Endometrium (tissue), 2 donors: ENCODE measurements at regions not wholly inside any gene's neighbourhood (a gene's known extent, or its start where the extent isn't known, plus 50 kb on each side); places are given as distances from the start of the nearest gene placed in this dataset.

Experiments used
- FAIRE-seq: peaks from 2 replicates; lab custom pipeline; 2012; peaks lifted over from hg19 to GRCh38; lab: Jason Lieb, UNC
- donor health status: control.
- donor health status: control.

DNA sequence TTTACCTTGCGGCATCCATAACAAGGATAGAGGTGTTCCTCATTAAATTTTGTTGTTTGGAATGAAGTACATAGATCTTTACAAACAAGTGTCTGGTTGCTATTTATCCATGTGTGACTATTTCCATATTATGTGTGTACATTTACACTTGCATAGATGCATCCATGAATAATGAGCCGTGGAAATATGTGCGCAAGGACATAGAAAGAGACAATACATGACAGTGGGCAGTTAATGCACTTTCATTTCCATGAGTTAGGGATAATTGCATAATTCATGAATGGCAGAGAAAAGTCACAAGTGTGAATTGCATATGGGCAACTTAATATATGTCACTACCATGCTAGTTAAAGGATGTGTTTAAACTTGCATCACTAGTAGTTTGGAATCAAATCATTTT lies 338.2 kb upstream of the PITX2 start:
- FAIRE-seq = no peak

DNA sequence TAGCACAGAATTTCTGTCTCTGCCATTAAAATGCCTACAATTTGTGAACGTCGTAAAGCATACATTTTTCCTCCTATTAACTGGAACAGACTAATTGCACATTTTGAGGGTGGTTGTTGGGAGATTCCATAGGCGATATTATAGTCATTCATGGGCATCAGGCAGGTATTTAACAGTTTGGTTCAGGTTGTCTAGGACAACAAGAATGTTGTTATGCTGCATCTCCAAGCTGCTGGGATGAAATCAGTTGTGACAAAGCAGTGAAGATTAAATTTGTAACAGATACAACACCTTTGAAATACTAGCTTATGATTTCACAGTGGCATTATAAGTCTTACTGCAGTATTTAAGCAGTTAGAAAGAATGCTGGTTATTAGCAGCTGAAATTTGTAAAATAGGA lies 339.7 kb upstream of the PITX2 start:
- no peak for FAIRE-seq

DNA sequence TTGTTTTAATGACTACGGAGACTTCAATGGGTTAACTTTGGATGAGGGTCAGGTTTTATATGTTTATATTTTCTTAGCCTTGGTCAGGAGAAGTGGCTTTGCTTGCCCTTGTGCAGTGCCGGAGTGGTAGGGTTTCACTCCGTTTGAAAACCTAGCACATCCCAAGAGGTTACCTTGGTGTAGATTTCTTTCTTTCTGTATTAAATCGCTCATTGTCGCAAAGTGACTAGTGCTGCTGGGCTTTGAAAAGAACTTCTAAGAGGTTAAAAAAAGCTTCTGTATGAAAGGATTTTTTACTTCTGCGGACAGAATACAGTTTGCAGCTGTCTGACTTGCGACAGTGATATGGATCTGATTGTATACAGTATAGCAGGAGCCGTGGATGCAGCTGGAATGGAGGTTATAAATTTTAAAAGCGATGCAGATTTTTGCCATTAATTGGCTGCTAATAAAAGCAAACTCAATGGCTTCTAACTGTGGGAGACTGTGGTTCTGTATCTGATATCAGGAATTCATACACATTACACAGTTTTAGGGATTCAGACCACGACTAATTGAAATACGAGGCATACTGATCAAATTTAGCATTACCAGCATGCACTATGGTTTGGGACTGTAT lies 340.9 kb upstream of the PITX2 start:
- no peak for FAIRE-seq

DNA sequence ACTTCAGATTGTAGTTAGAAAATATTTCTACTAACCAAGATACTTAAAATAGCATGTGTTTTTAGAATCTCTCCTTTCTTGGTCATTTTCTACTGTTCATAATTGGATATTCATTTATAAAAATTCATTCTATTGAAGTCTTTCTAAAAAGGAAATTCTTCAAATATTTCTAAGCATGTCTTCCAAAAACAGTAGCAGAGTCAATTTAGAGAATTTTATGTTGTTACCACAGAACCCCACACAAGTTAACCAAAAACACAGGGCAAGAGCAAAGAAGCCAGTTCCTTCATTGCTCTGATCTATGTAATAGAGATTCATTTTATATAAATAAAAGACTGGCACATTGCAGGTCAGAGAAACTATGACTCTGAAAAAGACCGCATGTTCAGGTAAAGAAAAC lies 345.1 kb upstream of the PITX2 start:
- FAIRE-seq = no peak

DNA sequence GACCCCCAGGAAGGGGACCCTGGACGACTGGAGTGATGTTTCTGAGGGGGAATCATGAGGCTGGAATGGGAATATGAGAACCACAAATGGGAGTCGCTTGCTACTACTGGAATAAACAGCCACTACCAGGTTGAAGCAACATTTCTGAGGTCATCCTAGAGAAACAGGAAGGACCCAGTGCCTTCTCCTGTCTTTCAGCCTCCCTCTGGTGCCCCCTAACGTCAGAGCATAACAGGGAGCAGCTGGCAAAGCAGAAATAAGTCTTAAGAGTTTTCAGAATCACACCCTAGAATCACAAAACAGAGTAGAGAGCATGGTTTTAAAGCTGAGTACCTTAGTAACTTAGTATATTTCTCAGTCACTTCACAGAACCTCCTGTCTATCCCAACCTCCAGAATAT lies 347.8 kb upstream of the PITX2 start:
- FAIRE-seq = no peak

DNA sequence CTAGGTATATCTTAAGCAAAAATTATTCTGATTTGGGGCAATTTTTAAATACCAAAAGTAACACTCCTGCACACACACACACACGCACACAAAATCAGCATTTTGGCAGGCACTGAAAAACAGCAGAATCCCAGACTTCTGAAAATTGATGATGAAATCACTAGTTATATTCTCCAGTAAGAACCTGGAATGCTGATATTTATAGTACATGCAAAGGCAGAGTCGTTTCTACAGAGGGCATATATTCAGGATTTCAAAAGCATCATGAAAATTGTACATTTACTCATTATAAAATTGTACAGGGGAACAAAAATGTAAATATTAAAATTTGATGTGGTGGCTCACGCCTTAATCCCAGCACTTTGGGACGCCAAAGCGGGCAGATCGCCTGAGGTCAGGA lies 352.5 kb upstream of the PITX2 start:
- no peak for FAIRE-seq

DNA sequence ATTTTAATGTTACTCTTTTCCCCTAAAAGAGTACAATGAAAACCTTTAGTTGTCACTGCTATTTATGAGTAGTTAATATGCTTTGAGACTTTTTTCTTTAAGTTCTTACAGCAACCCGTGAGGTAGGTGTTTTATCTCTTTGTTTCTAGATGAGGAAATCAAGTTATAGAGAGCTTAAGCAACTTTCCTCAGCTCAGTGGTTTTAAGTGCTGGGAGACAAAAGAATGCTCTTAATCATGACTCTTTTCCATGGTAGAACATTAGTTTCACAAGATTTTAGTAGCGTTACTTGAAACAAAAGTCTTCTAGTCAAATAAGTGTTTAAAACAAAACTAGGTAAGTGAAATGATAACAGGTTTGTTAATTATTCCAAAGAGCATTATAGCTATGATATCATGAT lies 354.7 kb upstream of the PITX2 start:
- FAIRE-seq = no peak

DNA sequence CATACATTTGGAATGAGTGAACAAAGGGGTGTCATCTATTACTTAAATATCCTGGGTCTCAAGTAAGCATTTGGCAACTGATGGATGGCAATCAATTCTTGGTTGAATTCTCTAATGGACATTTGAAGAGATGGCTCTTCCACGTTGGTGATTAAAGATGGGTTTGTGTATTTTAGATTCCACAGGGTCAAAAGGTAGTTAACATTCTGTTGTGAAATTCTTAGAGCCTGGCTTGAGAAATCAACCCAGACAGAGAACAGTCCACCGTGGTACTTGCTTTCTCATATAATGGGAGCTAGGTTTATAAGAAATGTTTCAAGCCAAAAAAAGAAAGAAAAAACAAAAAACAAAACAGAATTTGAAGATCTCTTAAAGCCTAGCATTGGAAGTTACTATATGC lies 355.9 kb upstream of the PITX2 start:
- FAIRE-seq = no peak

DNA sequence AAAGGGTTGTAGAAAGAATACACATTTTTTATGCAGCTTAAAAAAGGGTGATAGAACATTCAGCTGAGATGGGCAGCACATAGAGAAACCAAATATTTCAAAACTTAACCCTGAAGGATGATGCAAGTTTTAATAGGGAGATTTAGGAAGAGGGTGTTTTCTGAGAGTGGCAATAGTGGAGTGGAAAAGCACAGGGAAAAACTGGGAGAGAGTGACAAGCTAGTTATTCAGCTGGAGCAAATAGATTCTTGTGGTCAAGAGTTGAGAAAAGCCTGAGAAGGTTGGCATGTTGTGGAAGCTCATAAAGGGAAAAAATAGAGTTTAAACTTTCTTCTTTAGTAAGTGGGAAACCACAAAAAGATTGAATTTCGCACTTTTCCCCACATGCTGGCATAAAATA lies 359.6 kb upstream of the PITX2 start:
- no peak for FAIRE-seq

DNA sequence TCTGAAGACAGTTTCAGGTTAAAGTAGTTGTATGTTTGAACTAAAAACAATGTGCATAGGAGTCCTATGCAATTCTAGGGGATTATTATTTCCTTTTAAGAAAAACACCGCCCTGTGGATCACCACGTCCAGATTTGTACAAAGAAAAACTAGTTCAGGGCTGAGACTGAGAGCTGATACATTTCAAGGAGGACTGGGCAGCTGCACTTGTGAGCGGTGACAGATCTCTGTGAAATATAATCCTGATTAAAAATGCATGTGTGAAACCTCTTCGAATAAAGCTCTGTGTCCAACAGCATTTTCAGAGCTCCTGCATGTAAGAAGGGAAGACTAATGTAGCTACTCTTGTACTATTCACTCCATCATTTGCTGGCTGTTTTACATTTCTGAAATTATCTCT lies 365.8 kb upstream of the PITX2 start:
- no peak for FAIRE-seq

DNA sequence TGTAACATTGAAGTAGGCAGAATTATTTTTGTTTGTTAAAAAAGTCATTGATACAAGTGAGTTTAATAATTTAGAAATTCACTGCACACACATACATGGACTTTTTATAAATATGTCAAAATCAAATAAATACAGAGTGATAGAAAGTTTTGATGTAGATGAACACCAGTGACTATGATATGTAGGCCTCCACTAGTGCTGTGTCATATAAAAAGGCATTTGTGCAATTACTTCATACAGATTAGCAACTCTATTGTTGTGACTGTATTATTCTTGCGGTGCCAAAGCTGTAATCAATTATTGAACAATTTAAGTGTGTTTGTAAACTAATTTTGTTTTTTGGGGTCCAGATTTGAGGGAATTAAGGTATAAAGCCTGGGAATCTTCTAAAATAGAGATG lies 366.2 kb upstream of the PITX2 start:
- no peak for FAIRE-seq

DNA sequence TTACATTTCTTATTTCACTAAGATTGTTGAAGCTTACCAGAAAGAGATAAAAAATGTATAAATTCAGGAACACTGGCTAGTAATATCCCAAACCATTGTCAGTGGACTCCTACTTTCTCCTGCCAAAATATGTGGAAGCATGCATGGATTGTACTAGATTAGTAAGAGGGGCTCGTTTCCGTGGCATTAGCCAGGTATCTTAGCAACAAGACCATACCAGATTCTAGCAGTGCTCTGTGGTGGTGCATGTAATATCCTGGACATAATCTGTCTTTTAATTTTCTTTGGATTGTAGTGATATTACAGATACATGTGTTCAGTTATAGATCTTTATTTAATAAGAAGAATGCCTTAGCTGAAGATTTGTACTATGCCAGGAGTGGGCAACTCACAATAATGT lies 371.9 kb upstream of the PITX2 start:
- no peak for FAIRE-seq

DNA sequence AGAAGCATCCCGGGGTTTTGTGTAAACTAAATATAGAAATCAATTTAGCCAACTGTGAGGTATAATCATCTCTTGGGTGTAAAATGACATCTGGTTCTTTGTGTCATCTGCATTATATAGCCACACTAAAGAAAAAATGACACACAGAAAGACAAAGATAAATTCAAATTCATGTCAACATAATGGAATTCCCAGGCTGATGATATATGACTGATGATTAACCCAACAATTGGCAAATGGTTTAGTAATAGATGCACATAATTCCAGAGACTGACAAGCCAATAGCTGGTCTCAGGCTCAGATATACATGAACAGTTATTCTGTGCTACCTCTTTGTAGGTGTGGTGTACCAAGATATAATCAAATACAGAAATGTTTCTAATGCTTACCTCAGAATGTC lies 375.4 kb upstream of the PITX2 start:
- no peak for FAIRE-seq

DNA sequence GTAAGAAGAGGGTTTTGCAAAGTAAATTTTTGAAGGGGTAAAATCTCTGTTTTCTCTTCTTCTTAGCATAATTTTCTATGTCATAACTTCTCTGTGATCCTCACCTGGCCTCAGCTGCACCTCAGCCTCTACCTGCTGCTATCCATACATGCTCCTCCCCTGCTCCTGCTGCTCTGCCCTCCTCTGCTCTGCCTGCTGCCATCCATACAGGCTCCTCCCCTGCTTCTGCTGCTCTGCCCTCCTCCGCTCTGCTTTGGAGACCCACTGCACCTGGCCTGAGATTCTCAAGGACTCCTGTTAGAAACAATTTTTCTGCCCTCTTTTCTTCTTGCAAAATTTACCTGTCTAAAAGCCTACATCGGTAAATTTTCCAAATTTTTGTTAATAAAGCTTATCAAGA lies 388.6 kb upstream of the PITX2 start:
- no peak for FAIRE-seq

DNA sequence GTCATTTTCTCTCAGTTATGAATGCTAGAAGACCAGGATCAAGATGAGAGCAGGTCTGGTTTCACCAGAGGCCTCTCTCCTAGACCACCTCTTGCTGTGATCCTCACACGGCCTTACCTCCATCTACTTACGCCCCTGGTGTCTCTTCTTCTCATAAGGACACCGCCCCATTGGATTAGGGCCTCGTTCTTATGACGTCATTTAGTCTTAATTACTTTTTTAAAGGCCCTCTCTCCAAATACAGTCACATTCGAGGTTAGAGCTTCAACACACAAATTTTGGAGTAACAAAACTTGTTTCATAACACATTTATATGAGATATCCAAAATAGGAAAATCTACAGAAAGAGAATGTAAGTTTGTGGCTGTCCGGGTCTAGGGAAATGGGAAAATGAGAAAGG lies 391.0 kb upstream of the PITX2 start:
- no peak for FAIRE-seq

DNA sequence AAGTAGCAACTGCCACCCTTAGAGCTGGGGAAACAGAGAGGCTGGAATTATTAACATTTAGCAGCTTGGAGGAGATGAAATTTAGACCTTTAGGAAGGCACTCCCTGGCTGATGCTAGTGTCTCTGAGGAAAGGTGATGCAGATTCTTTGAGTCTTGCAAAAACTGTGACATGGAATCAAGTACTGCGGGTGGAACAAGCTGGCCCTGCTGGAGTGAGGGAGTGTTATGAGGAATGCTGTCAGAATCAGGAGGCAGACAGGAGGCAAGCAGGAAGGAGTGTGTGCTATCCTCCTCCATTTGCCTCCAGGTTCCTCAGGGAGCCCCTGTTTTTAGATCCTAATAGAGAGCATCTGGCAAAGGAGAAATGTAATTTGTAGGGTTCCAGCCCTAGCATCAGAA lies 391.7 kb upstream of the PITX2 start:
- no peak for FAIRE-seq

DNA sequence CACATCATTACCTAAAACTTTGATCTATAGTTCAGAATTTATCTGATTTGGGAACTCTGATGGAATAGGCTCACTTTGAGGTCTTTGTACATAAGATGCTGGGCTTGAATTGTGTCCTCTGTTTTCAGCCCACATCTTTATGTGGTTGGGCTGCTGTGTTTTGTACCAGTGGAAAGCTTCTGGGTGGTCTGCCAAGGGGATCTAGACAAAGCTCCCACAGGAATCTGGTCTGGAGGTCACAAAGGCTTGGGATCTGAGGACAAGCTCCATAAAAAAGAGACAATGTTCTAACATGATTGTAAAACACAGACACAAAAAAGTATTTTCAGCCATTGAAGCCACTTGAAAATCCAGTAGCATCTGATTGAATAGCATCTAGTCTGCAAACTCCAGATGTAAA lies 393.5 kb upstream of the PITX2 start:
- no peak for FAIRE-seq

DNA sequence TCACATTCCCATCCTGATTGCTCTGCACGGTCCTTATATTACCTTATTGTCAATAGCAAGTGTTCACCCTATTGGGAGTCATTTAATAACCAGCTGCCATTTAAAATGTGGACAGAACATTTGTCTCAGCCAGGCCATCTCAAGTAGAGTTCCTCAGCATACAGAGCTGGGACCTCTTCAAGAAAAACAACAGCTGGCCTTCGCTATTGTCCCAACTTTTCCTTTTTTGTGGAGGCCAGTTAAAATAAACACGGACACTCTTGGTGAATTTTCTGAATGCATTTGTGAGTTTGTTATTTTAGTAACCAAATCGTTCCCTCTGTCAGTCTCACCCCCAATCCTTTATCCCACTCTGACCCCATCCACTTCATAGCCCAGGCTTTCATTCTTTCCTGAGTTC lies 395.3 kb upstream of the PITX2 start:
- FAIRE-seq = no peak

DNA sequence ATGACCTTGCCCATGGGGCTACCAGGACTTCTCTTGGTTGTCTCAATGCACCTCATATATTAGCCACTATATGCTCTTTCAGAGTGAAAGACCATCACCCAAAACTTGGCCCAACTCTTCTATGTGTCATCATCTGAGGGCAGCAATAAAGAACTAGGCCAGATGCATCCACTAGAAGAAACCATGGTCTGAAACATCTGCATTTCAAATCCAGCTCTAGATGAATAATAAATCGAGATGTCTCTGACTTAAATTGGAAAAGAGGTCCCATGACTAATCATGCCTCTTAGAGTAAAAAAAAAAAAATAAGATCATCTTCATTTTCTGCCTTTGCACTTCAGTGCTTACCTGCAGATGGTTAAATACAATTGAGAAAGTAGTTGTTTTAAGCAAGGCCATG lies 397.6 kb upstream of the PITX2 start:
- FAIRE-seq = no peak

DNA sequence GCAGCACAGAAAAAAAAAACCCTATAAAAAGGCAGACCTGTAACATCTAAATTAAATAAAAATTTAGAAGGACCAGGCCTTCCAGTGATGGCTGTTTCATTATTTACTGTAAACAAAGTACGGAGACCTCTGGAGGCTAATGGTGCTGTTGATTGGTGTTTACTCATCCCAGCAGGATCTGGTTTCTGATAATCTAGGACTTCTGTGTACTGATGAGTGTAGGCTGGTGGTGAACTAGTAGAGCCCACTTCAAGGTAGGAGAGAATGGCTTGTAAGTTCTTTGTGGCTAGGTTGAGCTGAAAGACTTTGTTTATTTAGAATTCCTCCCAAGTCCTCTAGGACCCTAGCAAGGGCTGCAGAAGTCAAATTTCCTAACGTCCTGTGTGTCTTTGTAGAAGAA lies 398.1 kb upstream of the PITX2 start:
- FAIRE-seq = no peak

DNA sequence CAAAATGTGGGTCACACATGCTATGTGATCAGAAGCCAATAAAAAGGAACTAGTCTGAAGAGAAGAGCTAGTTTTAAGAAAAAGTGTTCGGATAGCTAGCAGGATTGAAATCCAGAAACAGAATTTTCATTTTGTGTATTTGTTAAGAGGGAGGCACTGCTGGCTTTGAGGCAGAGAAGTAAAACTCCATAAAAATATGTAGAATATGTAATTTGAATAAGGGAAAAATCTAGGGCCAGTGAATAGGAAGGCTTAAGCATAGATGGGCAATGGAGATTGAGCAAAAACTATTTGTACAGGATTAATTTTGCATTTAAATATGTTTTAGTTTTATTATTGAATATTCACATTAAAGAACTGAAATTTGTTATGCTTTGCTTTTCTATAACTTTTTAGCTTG lies 399.9 kb upstream of the PITX2 start:
- FAIRE-seq = no peak

DNA sequence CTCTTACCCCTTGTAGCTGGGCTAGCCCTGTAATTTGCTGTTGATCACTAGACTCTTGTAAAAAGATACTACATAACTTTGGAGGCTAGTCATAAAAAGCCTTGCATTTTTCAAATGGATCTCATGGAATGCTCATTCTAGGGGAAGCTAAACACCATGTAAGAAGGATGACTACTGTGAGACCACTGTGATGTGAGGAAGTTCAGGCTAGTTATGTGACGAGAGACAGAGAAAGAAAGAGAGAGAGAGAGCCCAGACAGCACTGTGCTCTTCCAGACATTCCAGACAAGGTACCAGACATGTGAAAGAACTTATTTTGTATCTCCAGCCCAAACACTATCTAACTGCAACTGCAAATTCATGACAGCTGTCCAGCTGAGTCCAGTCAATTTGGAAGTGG lies 404.6 kb upstream of the PITX2 start:
- no peak for FAIRE-seq

DNA sequence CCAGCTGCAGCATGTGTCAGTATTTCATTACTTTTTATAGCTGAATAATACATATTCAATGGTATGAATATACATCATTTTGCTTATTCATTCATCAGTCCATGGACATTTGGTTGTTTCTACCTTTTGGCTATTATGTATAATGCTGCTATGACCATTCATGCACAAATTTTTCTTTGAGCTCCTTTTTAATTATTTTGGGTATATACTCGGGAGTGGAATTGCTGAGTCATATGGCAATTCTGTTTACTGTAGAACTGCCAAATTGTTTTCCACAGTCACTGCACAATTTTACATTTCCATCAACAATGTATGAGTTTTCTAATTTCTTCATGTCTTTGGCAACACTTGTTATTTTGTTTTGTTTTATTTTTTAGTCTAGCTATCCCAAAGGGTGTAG lies 405.9 kb upstream of the PITX2 start:
- FAIRE-seq = no peak

DNA sequence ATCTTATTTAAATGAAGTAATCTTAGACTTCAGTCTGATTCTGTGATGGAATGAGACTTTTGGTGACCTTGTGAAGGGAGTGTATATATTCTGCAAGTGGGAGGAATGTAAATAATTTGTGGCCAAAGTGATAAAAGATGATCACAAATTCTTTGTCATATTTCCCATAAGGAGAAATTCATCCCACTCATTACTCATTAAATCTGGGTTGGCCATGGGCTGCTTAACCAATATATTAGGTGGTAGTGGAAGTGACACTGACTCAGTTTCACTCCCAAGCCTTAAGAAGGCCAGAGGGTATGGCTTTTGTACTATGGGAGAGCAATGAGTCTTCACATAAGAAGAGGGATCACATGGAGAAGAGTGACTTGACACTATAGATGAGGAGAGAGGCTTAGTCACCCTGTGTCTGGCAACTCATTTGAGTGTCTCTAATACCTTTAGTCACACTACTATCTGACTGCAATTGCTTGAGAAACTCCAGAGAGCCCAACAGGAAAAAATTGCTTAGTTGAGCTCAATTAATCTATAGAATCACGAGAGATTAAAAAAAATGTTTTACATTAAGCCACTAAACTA lies 408.2 kb upstream of the PITX2 start:
- FAIRE-seq = no peak

DNA sequence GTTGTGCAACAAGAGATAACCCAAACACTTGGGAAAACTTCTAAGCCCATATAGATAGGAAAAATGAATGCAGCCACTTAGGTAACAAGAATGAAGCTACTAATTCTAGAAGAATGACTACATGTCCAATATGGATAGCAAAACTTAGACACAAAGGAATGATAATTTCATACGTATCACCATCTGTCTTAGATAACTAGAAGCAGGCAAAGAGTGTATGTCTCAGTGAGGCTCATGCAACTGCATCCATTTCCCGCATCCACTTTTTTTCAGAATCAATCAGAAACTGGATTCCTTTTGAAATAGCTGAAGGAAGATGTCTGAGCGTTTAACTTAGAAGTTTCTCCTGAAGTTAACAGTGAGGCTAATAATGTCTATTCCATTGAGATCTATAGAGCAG lies 408.7 kb upstream of the PITX2 start:
- FAIRE-seq = no peak
